ENCODE measurements at regions not wholly inside any gene's neighbourhood (a gene's known extent, or its start where the extent isn't known, plus 50 kb on each side); places are given as distances from the start of the nearest gene placed in this dataset.

- no TSS peak for BruUV-seq (replicated peaks)
- intact Hi-C loops (cut with micrococcal nuclease) = loop anchor here (5.0 kb wide), 1 partner anchor 275 kb away; no protein-coding TSS in a partner anchor
- H3K27ac Mint-ChIP-seq (ENCODE audit: low read depth, unreplicated experiment) = no peak overlapping the region
Observed at GRCh38 chr4:159762672-159763071, 659.8 kb downstream of the RAPGEF2 start.

GRCh38 chr4:159764343-159764952, 661.6 kb downstream of the RAPGEF2 start:
- Mint-ChIP-seq H3K27me3 (ENCODE audit: insufficient read depth, unreplicated experiment) (no peaks in the 10 kb centered on the region), H3K4me1 (ENCODE audit: insufficient read depth, unreplicated experiment) (no peaks in the 10 kb centered on the region), H3K36me3 (ENCODE audit: insufficient read depth, unreplicated experiment) (no peaks in the 10 kb centered on the region), H3K9me3 (ENCODE audit: unreplicated experiment) (no peaks in the 10 kb centered on the region), H3K4me3 (ENCODE audit: unreplicated experiment) (no peak overlapping the region), H3K27ac (ENCODE audit: low read depth, unreplicated experiment) (no peak overlapping the region)
- CTCF ChIA-PET = interaction anchor here (0.6 to 3.1 kb wide), 30 partner anchors 8 to 1490 kb away, joined by 3 to 17 read pairs (median 3); no protein-coding TSS in a partner anchor
- peak; percentile 74 for DNase-seq (ENCODE audit: unreplicated experiment)
- TF ChIP-seq CTCF (IDR thresholded peaks at IDR 0.05; ENCODE audit: unreplicated experiment) = peak; percentile 56
- intact Hi-C loops (cut with micrococcal nuclease) = loop anchor here (2.0 to 5.0 kb wide), 3 partner anchors 156 to 277 kb away; no protein-coding TSS in a partner anchor
- POLR2A ChIA-PET = interaction anchor here (1.2 kb wide), 1 partner anchor 414 kb away, joined by 3 read pairs; no protein-coding TSS in a partner anchor
- no TSS peak for BruUV-seq (replicated peaks)

More at GRCh38 chr4:159762672-159763071, 659.8 kb downstream of the RAPGEF2 start:
- no peak for TF ChIP-seq CTCF (IDR thresholded peaks at IDR 0.05; ENCODE audit: unreplicated experiment)
- H3K4me3 Mint-ChIP-seq (ENCODE audit: unreplicated experiment) = no peak overlapping the region
- H3K4me1 Mint-ChIP-seq (ENCODE audit: insufficient read depth, unreplicated experiment) = no peaks in the 10 kb centered on the region
- H3K27me3 Mint-ChIP-seq (ENCODE audit: insufficient read depth, unreplicated experiment) = no peaks in the 10 kb centered on the region
- no peaks in the 10 kb centered on the region for H3K9me3 Mint-ChIP-seq (ENCODE audit: unreplicated experiment)
- CTCF ChIA-PET = interaction anchor here (0.6 to 3.1 kb wide), 3 partner anchors 25 to 275 kb away, joined by 4 to 17 read pairs (median 4); no protein-coding TSS in a partner anchor
- no peaks in the 10 kb centered on the region for H3K36me3 Mint-ChIP-seq (ENCODE audit: insufficient read depth, unreplicated experiment)
- POLR2A ChIA-PET = no interaction called here
- DNase-seq (ENCODE audit: unreplicated experiment) = no peak

- no peaks in the 10 kb centered on the region for H3K9me3 Mint-ChIP-seq (ENCODE audit: unreplicated experiment)
- H3K4me3 Mint-ChIP-seq (ENCODE audit: unreplicated experiment) = no peak overlapping the region
- CTCF ChIA-PET = interaction anchor here (0.6 to 3.1 kb wide), 16 partner anchors 9 to 1489 kb away, joined by 3 to 17 read pairs (median 4); no protein-coding TSS in a partner anchor
- no peak for TF ChIP-seq CTCF (IDR thresholded peaks at IDR 0.05; ENCODE audit: unreplicated experiment)
- intact Hi-C loops (cut with micrococcal nuclease) = loop anchor here (2.0 kb wide), 2 partner anchors 157 to 181 kb away; no protein-coding TSS in a partner anchor
- BruUV-seq (replicated peaks) = no TSS peak
- no peak for DNase-seq (ENCODE audit: unreplicated experiment)
- POLR2A ChIA-PET = no interaction called here
- peaks cover 3% of the 10 kb centered on the region for H3K4me1 Mint-ChIP-seq (ENCODE audit: insufficient read depth, unreplicated experiment)
- no peak overlapping the region for H3K27ac Mint-ChIP-seq (ENCODE audit: low read depth, unreplicated experiment)
- H3K36me3 Mint-ChIP-seq (ENCODE audit: insufficient read depth, unreplicated experiment) = no peaks in the 10 kb centered on the region
- no peaks in the 10 kb centered on the region for H3K27me3 Mint-ChIP-seq (ENCODE audit: insufficient read depth, unreplicated experiment)
Observed at GRCh38 chr4:159765382-159765781, 662.5 kb downstream of the RAPGEF2 start.

GRCh38 chr4:159766241-159766640, 663.4 kb downstream of the RAPGEF2 start:
- ChIA-PET POLR2A (no interaction called here), CTCF (interaction anchor here (0.5 to 0.7 kb wide), 2 partner anchors 20 to 574 kb away, joined by 3 read pairs; no protein-coding TSS in a partner anchor)
- intact Hi-C loops (cut with micrococcal nuclease) = no loop called here
- Mint-ChIP-seq H3K4me3 (ENCODE audit: unreplicated experiment) (no peak overlapping the region), H3K27ac (ENCODE audit: low read depth, unreplicated experiment) (no peak overlapping the region), H3K36me3 (ENCODE audit: insufficient read depth, unreplicated experiment) (no peaks in the 10 kb centered on the region), H3K4me1 (ENCODE audit: insufficient read depth, unreplicated experiment) (peaks cover 11% of the 10 kb centered on the region), H3K9me3 (ENCODE audit: unreplicated experiment) (no peaks in the 10 kb centered on the region), H3K27me3 (ENCODE audit: insufficient read depth, unreplicated experiment) (no peaks in the 10 kb centered on the region)
- BruUV-seq (replicated peaks) = no TSS peak
- TF ChIP-seq CTCF (IDR thresholded peaks at IDR 0.05; ENCODE audit: unreplicated experiment) = no peak
- no peak for DNase-seq (ENCODE audit: unreplicated experiment)
